Adrenal gland (tissue), 9 donors: ENCODE measurements at regions not wholly inside any gene's neighbourhood (a gene's known extent, or its start where the extent isn't known, plus 50 kb on each side); places are given as distances from the start of the nearest gene placed in this dataset.
"Not testable (repeated sequence)": the region's sequence is repeated elsewhere in the genome, so short reads cannot be mapped to it uniquely, and the experiment has no call there.

Source experiments
- DNase-seq, 7 donors: peaks; one replicate each; pipeline ENCODE4 v3.0.0-alpha.2; 2019 to 2020
- H3K27ac ChIP-seq, 5 donors: fragments of 200-600 bp; sonication (generic) in 4 of 5; 1 replicate in 3 of 5; 2 replicates in 2 of 5; pipeline versions ENCODE4 v1.5.1 to v1.8.0; 2016 to 2020; ENCODE audit warnings: mild to moderate bottlenecking in 1 of 5
- H3K27me3 ChIP-seq: fragments of 200-600 bp; 2 replicates; pipeline ENCODE4 v1.8.0; 2021
- H3K36me3 ChIP-seq, 2 donors: fragments of 200-600 bp; replicated peaks in 1 of 2; 1 replicate in 1 of 2; 2 replicates in 1 of 2; pipeline versions ENCODE4 v1.5.1 to v1.8.0; 2018 to 2022
- H3K4me1 ChIP-seq, 2 donors: fragments of 200-600 bp; replicated peaks in 1 of 2; 1 replicate in 1 of 2; 2 replicates in 1 of 2; pipeline versions ENCODE4 v1.5.1 to v1.8.0; 2018 to 2021
- H3K4me3 ChIP-seq, 4 donors: fragments of 200-600 bp; sonication (generic) in 3 of 4; one replicate each; pipeline ENCODE4 v1.5.1; 2016 to 2018
- H3K9me3 ChIP-seq, 3 donors: fragments of 200-600 bp; sonication (generic) in 1 of 3; replicated peaks in 1 of 3; 1 replicate in 2 of 3; 2 replicates in 1 of 3; pipeline versions ENCODE4 v1.5.1 to v1.8.0; 2016 to 2021
- CTCF ChIP-seq, 6 experiments: fragments of 450-650 bp in 4 of 6; fragments of 200-600 bp in 2 of 6; sonication (generic) in 1 of 6; IDR thresholded peaks; 1 replicate in 5 of 6; 2 replicates in 1 of 6; pipeline versions ENCODE4 v1.5.1 to v1.8.0; 2016 to 2021; ENCODE audit warnings: antibody characterized with exemption in 6 of 6, mild to moderate bottlenecking in 2 of 6, moderate library complexity in 1 of 6
- POLR2A ChIP-seq, 2 donors: fragments of 450-650 bp; IDR thresholded peaks; one replicate each; pipeline ENCODE4 v1.6.1; 2017; ENCODE audit warnings: antibody characterized with exemption in 2 of 2, mild to moderate bottlenecking in 2 of 2, moderate library complexity in 1 of 2
- WGBS, 4 donors: extraction: QIAGEN DNeasy Blood & Tissue Kit in 2 of 4; methylation state at CpG; one replicate each; pipeline versions ENCODE4 v1.1.5 to v1.1.7; 2013 to 2017; 5-methylcytosine and 5-hydroxymethylcytosine counted together
- intact Hi-C, 2 donors: fragments of 100-400 bp; cut with DNase I; formaldehyde crosslinking; loops; one replicate each; pipeline versions ENCODE4 v1.14.1 to v1.15.0; 2022 to 2023
- donor health status: healthy with polysubstance abuse.
- donor health status: Bipolar disorder and iron deficiency.
- donor health status: DM: yes; HTN: yes; CAD: no.
- donor health status: DM: no; HTN: no; CAD: no.
- donor health status: DM: no; HTN: no; CAD: no.

GRCh38 chr1:113207019-113207418 lies 134.0 kb downstream of the LRIG2 start:
- H3K27ac ChIP-seq: no peak overlapping the region
- no peaks in the 10 kb centered on the region for H3K27me3 ChIP-seq
- no peak overlapping the region for H3K4me3 ChIP-seq
- H3K4me1 ChIP-seq: no peaks in the 10 kb centered on the region
- H3K36me3 ChIP-seq: no peaks in the 10 kb centered on the region
- TF ChIP-seq CTCF (IDR thresholded peaks at IDR 0.05) (no peak), POLR2A (IDR thresholded peaks at IDR 0.05) (no peak)
- no peaks in the 10 kb centered on the region for H3K9me3 ChIP-seq
- 40 to 50% (median 42%) methylated on average over 2 of the region's 2 CpGs for WGBS, 4 donors
- no peak for DNase-seq
- intact Hi-C loops: no loop called here

- DNase-seq: no peak
- no peaks in the 10 kb centered on the region for H3K4me1 ChIP-seq
- no peaks in the 10 kb centered on the region for H3K36me3 ChIP-seq
- H3K27me3 ChIP-seq: no peaks in the 10 kb centered on the region
- H3K9me3 ChIP-seq: no peaks in the 10 kb centered on the region
- no peak for TF ChIP-seq POLR2A (IDR thresholded peaks at IDR 0.05)
- TF ChIP-seq CTCF (IDR thresholded peaks at IDR 0.05): no peak
- intact Hi-C loops: no loop called here
- 77 to 100% (median 85%) methylated on average over 1 of the region's 1 CpG for WGBS, 4 donors
- H3K4me3 ChIP-seq: no peak overlapping the region
- no peak overlapping the region for H3K27ac ChIP-seq
Observed at GRCh38 chr1:113207457-113207856, 134.5 kb downstream of the LRIG2 start.

GRCh38 chr1:113208425-113208824 lies 135.4 kb downstream of the LRIG2 start:
- H3K9me3 ChIP-seq, H3K36me3 ChIP-seq, H3K4me3 ChIP-seq, intact Hi-C loops, H3K27me3 ChIP-seq, H3K27ac ChIP-seq, H3K4me1 ChIP-seq, DNase-seq: not testable (repeated sequence)
- 92 to 93% (median 93%) methylated on average over 9 of the region's 9 CpGs for WGBS, 4 donors

GRCh38 chr1:113210248-113210647 lies 137.2 kb downstream of the LRIG2 start:
- no peak overlapping the region for H3K27ac ChIP-seq
- intact Hi-C loops: no loop called here
- H3K9me3 ChIP-seq: no peaks in the 10 kb centered on the region
- H3K4me1 ChIP-seq: no peaks in the 10 kb centered on the region
- no peak for DNase-seq
- H3K4me3 ChIP-seq: no peak overlapping the region
- TF ChIP-seq POLR2A (IDR thresholded peaks at IDR 0.05) (no peak), CTCF (IDR thresholded peaks at IDR 0.05) (no peak)
- no peaks in the 10 kb centered on the region for H3K36me3 ChIP-seq
- H3K27me3 ChIP-seq: no peaks in the 10 kb centered on the region
- 49 to 69% (median 62%) methylated on average over 4 of the region's 4 CpGs for WGBS, 4 donors

- Histone ChIP-seq H3K27me3 (no peaks in the 10 kb centered on the region), H3K9me3 (no peaks in the 10 kb centered on the region), H3K36me3 (no peaks in the 10 kb centered on the region), H3K27ac (no peak overlapping the region), H3K4me3 (no peak overlapping the region), H3K4me1 (no peaks in the 10 kb centered on the region)
- 57 to 67% (median 62%) methylated on average over 5 of the region's 5 CpGs for WGBS, 4 donors
- no peak for DNase-seq
- intact Hi-C loops: no loop called here
- no peak for TF ChIP-seq POLR2A (IDR thresholded peaks at IDR 0.05)
- no peak for TF ChIP-seq CTCF (IDR thresholded peaks at IDR 0.05)
Observed at GRCh38 chr1:113211467-113211866, 138.5 kb downstream of the LRIG2 start.
